A549 (cell line): ENCODE measurements at regions not wholly inside any gene's neighbourhood (a gene's known extent, or its start where the extent isn't known, plus 50 kb on each side); places are given as distances from the start of the nearest gene placed in this dataset.

Experiments
- ATAC-seq, 2 experiments: fragments of 200-7000 bp in 1 of 2; fragments of >200 bp in 1 of 2; cut with Nextera tagmentation in 1 of 2; cut with Tn5 transposase in 1 of 2; 3 replicates each; pipeline versions ENCODE4 v1.8.0 to v1.9.1; 2018 to 2020; ENCODE audit warnings: mild to moderate bottlenecking in 1 of 2, moderate library complexity in 1 of 2
- CTCF ChIA-PET: fragments of 300-600 bp; sonication (Branson Sonifier 250); formaldehyde crosslinking; extraction: SDS; loops from one replicate; lab custom pipeline; 2021; ENCODE audit warnings: antibody characterized with exemption, inconsistent platforms; lab: Yijun Ruan, JAX
- POLR2A ChIA-PET: fragments of 350-600 bp; formaldehyde crosslinking; extraction: SDS; loops from one replicate; lab custom pipeline; 2021; ENCODE audit warnings: antibody characterized with exemption, inconsistent platforms; lab: Yijun Ruan, JAX
- DNase-seq, 2 experiments: peaks; one replicate each; pipeline versions ENCODE4 v3.0.0 to v3.0.0-alpha.2; 2011 to 2016; ENCODE audit warnings: low read depth in 1 of 2, low spot score in 1 of 2
- FAIRE-seq: peaks from 2 replicates; lab custom pipeline; 2011; peaks lifted over from hg19 to GRCh38; lab: Jason Lieb, UNC
- H3K27ac ChIP-seq, 2 experiments: fragments of >200 bp; sonication (Bioruptor Twin); formaldehyde crosslinking; 3 replicates each; pipeline ENCODE4 v1.5.1; 2016 to 2017
- H3K4me1 ChIP-seq: fragments of >200 bp; sonication (Bioruptor Twin); formaldehyde crosslinking; 3 replicates; pipeline ENCODE4 v1.6.1; 2016
- H3K4me2 ChIP-seq: fragments of >200 bp; sonication (Bioruptor Twin); formaldehyde crosslinking; 3 replicates; pipeline ENCODE4 v1.6.1; 2016
- H3K4me3 ChIP-seq: fragments of >200 bp; sonication (Bioruptor Twin); formaldehyde crosslinking; 3 replicates; pipeline ENCODE4 v1.5.1; 2016
- H3K9me3 ChIP-seq: fragments of >200 bp; sonication (Bioruptor Twin); formaldehyde crosslinking; 3 replicates; pipeline ENCODE4 v1.6.1; 2016
- CBX2 ChIP-seq: fragments of 200-600 bp; sonication (generic); IDR thresholded peaks from 2 replicates; pipeline ENCODE4 v1.6.1; 2016; ENCODE audit warnings: low read depth, mild to moderate bottlenecking, borderline replicate concordance
- CBX8 ChIP-seq: fragments of 200-600 bp; sonication (generic); IDR thresholded peaks from 2 replicates; pipeline ENCODE4 v1.6.1; 2016
- EHMT2 ChIP-seq: fragments of 200-600 bp; sonication (generic); IDR thresholded peaks from 2 replicates; pipeline ENCODE4 v1.6.1; 2016; ENCODE audit warnings: antibody characterized with exemption, low read depth, mild to moderate bottlenecking, moderate library complexity
- EP300 ChIP-seq, 2 experiments: fragments of >200 bp; sonication (Bioruptor Twin); formaldehyde crosslinking; IDR thresholded peaks; 2 replicates in 1 of 2; 3 replicates in 1 of 2; pipeline ENCODE4 v1.6.1; 2016 to 2017
- GATA3 ChIP-seq: IDR thresholded peaks from 2 replicates; pipeline ENCODE4 v1.6.1; 2012; ENCODE audit warnings: borderline replicate concordance
- HEYL ChIP-seq: fragments of 250-450 bp; sonication (Bioruptor Pico); IDR thresholded peaks from 2 replicates; pipeline ENCODE4 v1.8.0; 2021; ENCODE audit warnings: mild to moderate bottlenecking, moderate library complexity
- JUN ChIP-seq, 2 experiments: fragments of >200 bp; sonication (Bioruptor Twin); formaldehyde crosslinking; IDR thresholded peaks; 2 replicates in 1 of 2; 3 replicates in 1 of 2; pipeline ENCODE4 v1.6.1; 2016 to 2017
- JUNB ChIP-seq: fragments of >200 bp; sonication (Bioruptor Twin); formaldehyde crosslinking; IDR thresholded peaks from 2 replicates; pipeline ENCODE4 v1.6.1; 2016
- KDM1A ChIP-seq: fragments of 200-600 bp; sonication (generic); IDR thresholded peaks from 2 replicates; pipeline ENCODE4 v1.6.1; 2016; ENCODE audit warnings: low read depth, mild to moderate bottlenecking
- NFE2L2 ChIP-seq: fragments of 150-350 bp; conservative IDR thresholded peaks from 2 replicates; pipeline ENCODE4 v1.6.1; 2014; ENCODE audit warnings: low read length
- NPAS2 ChIP-seq: fragments of 250-450 bp; sonication (Bioruptor Pico); IDR thresholded peaks from 2 replicates; pipeline ENCODE4 v1.8.0; 2022; ENCODE audit warnings: mild to moderate bottlenecking, moderate library complexity, borderline replicate concordance
- RAD21 ChIP-seq, 2 experiments: fragments of >200 bp in 1 of 2; sonication (Bioruptor Twin) in 1 of 2; formaldehyde crosslinking in 1 of 2; IDR thresholded peaks in 1 of 2; conservative IDR thresholded peaks in 1 of 2; 2 replicates in 1 of 2; 3 replicates in 1 of 2; pipeline ENCODE4 v1.6.1; 2012 to 2018; ENCODE audit warnings: inconsistent platforms in 1 of 2
- SMC3 ChIP-seq: fragments of >200 bp; sonication (Bioruptor Twin); formaldehyde crosslinking; IDR thresholded peaks from 3 replicates; pipeline ENCODE4 v1.6.1; 2018; ENCODE audit warnings: inconsistent platforms
- TP53 ChIP-seq: fragments of 250-450 bp; sonication (Bioruptor Pico); IDR thresholded peaks from 2 replicates; pipeline ENCODE4 v1.5.0; 2021; ENCODE audit warnings: mild to moderate bottlenecking, moderate library complexity
- ZFP36 ChIP-seq: fragments of 450-650 bp; IDR thresholded peaks from 2 replicates; pipeline ENCODE4 v1.6.1; 2014; ENCODE audit warnings: borderline replicate concordance; ENCODE audit not compliant: partially characterized antibody
- ZSCAN20 ChIP-seq: fragments of 250-450 bp; sonication (Bioruptor Pico); IDR thresholded peaks from 2 replicates; pipeline ENCODE4 v1.8.0; 2022; ENCODE audit warnings: mild to moderate bottlenecking, moderate library complexity
- WGBS: methylation state at CpG from one replicate; pipeline ENCODE4 v1.1.6; 2017; ENCODE audit errors: missing lambda C conversion rate; 5-methylcytosine and 5-hydroxymethylcytosine counted together
- TF ChIP-seq, protein P1 (sequence below): fragments of >200 bp; sonication (Bioruptor Twin); formaldehyde crosslinking; IDR thresholded peaks from 3 replicates; pipeline ENCODE4 v1.5.1; 2016
- TF ChIP-seq, protein P2 (sequence below): IDR thresholded peaks from 2 replicates; pipeline ENCODE4 v1.6.1; 2012; ENCODE audit warnings: low read depth, borderline replicate concordance
- TF ChIP-seq, protein P3 (sequence below): fragments of 250-450 bp; sonication (Bioruptor Pico); IDR thresholded peaks from 2 replicates; pipeline ENCODE4 v1.5.0; 2020; ENCODE audit warnings: low read depth, mild to moderate bottlenecking, moderate library complexity
- TF ChIP-seq, protein P4 (sequence below): fragments of 150-350 bp; IDR thresholded peaks from 2 replicates; pipeline ENCODE4 v1.6.1; 2014; ENCODE audit warnings: low read depth, mild to moderate bottlenecking, low read length
- TF ChIP-seq, protein P5 (sequence below): fragments of 250-450 bp; sonication (Bioruptor Pico); IDR thresholded peaks from 2 replicates; pipeline ENCODE4 v1.5.0; 2021; ENCODE audit warnings: mild to moderate bottlenecking, moderate library complexity, borderline replicate concordance

DNA sequence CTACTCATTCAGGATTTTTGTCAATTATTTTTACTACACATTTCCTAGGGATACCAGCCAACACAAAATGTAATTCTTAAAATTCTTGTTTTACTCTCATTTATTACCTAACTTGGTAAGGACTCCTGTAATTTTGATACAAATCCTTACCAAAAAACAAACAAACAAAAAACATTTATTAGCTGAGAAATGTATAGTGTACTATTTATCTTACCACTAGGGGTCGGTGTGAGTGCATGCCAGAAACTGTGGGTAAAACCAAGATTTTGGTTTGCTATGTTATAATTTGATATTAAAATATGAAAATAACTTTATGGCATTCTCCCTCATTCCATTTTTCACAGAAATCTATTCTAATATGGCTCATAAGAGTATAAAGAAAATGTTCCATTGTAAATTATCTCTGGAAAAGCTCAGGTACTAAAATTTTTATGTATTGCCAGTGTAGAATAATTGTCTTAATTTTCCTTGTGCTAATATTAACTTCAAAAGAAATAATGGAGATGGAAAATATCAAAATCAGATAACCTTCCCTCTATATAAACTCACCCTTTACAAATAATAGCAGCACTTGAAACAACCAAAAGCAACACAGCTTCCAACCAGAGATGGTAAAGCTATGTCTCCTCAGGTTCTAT, 290.8 kb upstream of the PCDH15 start:
- FAIRE-seq, result no peak
- H3K27ac ChIP-seq, result no peak overlapping the region
- H3K4me1 ChIP-seq, result no peaks in the 10 kb centered on the region
- TF ChIP-seq CBX2 (no peak), HEYL (no peak), EP300 (IDR thresholded peaks at IDR 0.05) (no peak), ZSCAN20 (CRISPR knock-in tag) (no peak), RAD21 (conservative IDR thresholded peaks at IDR 0.05 in 1 of 2, IDR thresholded peaks at IDR 0.05 in 1 of 2) (peak; percentile 60), GATA3 (no peak), SMC3 (peak; percentile 51; the same call in 2 of the 3 replicates)
- TF ChIP-seq, protein P1, sequence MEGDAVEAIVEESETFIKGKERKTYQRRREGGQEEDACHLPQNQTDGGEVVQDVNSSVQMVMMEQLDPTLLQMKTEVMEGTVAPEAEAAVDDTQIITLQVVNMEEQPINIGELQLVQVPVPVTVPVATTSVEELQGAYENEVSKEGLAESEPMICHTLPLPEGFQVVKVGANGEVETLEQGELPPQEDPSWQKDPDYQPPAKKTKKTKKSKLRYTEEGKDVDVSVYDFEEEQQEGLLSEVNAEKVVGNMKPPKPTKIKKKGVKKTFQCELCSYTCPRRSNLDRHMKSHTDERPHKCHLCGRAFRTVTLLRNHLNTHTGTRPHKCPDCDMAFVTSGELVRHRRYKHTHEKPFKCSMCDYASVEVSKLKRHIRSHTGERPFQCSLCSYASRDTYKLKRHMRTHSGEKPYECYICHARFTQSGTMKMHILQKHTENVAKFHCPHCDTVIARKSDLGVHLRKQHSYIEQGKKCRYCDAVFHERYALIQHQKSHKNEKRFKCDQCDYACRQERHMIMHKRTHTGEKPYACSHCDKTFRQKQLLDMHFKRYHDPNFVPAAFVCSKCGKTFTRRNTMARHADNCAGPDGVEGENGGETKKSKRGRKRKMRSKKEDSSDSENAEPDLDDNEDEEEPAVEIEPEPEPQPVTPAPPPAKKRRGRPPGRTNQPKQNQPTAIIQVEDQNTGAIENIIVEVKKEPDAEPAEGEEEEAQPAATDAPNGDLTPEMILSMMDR, result peak; percentile 62
- CTCF ChIA-PET, result no interaction called here
- POLR2A ChIA-PET, result no interaction called here
- no peak for ATAC-seq
- peak in 1 of 2 experiments; percentile 2 for DNase-seq
- H3K9me3 ChIP-seq, result no peaks in the 10 kb centered on the region
- no peak overlapping the region for H3K4me2 ChIP-seq
- H3K4me3 ChIP-seq, result no peak overlapping the region
- WGBS, result 4% methylated on average over 1 of the region's 1 CpG

DNA sequence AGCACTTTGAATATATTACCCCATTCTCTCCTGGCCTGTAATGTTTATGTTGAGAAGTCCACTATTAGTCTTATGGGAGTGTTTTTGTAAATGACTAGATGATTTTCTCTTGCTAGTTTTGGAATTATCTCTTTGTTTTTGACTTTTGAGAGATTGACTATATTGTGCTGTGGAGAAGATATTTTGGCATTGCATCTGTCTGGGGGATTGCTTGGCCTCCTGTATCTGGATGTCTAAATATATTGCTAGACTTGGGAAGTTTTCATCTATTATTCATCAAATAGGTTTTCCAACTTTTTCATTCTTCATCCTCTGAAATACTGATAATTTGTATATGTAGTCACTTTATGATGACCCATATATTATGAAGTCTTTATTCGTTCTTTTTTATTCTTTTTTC, 277.1 kb upstream of the PCDH15 start:
- H3K4me1 ChIP-seq, result no peaks in the 10 kb centered on the region
- no peak for ATAC-seq
- H3K4me3 ChIP-seq, result no peak overlapping the region
- no peak overlapping the region for H3K4me2 ChIP-seq
- no peak for FAIRE-seq
- no peak overlapping the region for H3K27ac ChIP-seq
- no peak for DNase-seq
- H3K9me3 ChIP-seq, result peaks cover 3% of the 10 kb centered on the region; the same call in 1 of the 3 replicates
- CTCF ChIA-PET, result no interaction called here
- 3% methylated on average over 1 of the region's 1 CpG for WGBS
- TF ChIP-seq KDM1A (no peak), ZFP36 (no peak), EHMT2 (no peak), NFE2L2 (no peak), JUN (IDR thresholded peaks at IDR 0.05) (no peak), JUNB (no peak), SMC3 (no peak), RAD21 (conservative IDR thresholded peaks at IDR 0.05 in 1 of 2, IDR thresholded peaks at IDR 0.05 in 1 of 2) (no peak), TP53 (no peak), CBX2 (no peak)
- TF ChIP-seq, protein P2, sequence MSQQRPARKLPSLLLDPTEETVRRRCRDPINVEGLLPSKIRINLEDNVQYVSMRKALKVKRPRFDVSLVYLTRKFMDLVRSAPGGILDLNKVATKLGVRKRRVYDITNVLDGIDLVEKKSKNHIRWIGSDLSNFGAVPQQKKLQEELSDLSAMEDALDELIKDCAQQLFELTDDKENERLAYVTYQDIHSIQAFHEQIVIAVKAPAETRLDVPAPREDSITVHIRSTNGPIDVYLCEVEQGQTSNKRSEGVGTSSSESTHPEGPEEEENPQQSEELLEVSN, result no peak
- TF ChIP-seq, protein P3, sequence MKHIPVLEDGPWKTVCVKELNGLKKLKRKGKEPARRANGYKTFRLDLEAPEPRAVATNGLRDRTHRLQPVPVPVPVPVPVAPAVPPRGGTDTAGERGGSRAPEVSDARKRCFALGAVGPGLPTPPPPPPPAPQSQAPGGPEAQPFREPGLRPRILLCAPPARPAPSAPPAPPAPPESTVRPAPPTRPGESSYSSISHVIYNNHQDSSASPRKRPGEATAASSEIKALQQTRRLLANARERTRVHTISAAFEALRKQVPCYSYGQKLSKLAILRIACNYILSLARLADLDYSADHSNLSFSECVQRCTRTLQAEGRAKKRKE (CRISPR knock-in tag), result no peak
- TF ChIP-seq, protein P4, sequence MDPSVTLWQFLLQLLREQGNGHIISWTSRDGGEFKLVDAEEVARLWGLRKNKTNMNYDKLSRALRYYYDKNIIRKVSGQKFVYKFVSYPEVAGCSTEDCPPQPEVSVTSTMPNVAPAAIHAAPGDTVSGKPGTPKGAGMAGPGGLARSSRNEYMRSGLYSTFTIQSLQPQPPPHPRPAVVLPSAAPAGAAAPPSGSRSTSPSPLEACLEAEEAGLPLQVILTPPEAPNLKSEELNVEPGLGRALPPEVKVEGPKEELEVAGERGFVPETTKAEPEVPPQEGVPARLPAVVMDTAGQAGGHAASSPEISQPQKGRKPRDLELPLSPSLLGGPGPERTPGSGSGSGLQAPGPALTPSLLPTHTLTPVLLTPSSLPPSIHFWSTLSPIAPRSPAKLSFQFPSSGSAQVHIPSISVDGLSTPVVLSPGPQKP, result no peak
- POLR2A ChIA-PET, result no interaction called here

DNA sequence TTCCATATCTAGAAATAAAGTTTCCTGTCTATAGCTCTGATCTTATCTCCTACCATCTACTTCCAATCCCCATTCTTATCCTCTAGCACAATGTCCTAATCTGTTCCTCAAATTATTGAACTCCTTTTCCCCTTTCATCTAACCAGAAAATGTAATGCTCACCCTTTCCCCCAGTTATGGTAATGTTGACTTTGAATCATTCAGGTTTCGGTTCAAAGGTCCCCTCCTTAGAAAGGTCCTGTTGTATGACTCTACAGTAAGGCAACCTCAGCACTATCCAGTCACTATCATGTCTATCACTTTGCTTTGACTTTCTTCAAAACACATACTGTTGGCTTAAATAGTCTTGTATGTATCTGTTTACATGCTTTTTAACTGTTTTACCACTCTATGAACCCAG, 264.2 kb upstream of the PCDH15 start:
- CTCF ChIA-PET, result no interaction called here
- WGBS, result 0% methylated on average over 1 of the region's 1 CpG
- ATAC-seq (no peak), DNase-seq (no peak), FAIRE-seq (no peak)
- no peaks in the 10 kb centered on the region for H3K4me1 ChIP-seq
- H3K9me3 ChIP-seq, result no peaks in the 10 kb centered on the region
- H3K4me2 ChIP-seq, result no peak overlapping the region
- POLR2A ChIA-PET, result no interaction called here
- H3K27ac ChIP-seq, result no peak overlapping the region
- no peak overlapping the region for H3K4me3 ChIP-seq
- TF ChIP-seq, protein P5, sequence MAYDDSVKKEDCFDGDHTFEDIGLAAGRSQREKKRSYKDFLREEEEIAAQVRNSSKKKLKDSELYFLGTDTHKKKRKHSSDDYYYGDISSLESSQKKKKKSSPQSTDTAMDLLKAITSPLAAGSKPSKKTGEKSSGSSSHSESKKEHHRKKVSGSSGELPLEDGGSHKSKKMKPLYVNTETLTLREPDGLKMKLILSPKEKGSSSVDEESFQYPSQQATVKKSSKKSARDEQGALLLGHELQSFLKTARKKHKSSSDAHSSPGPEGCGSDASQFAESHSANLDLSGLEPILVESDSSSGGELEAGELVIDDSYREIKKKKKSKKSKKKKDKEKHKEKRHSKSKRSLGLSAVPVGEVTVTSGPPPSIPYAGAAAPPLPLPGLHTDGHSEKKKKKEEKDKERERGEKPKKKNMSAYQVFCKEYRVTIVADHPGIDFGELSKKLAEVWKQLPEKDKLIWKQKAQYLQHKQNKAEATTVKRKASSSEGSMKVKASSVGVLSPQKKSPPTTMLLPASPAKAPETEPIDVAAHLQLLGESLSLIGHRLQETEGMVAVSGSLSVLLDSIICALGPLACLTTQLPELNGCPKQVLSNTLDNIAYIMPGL, result no peak
- no peak for TF ChIP-seq CBX8
- no peak for TF ChIP-seq NPAS2 (CRISPR knock-in tag)
